Ectodermal cell (in vitro differentiated cells): ENCODE measurements at regions not wholly inside any gene's neighbourhood (a gene's known extent, or its start where the extent isn't known, plus 50 kb on each side); places are given as distances from the start of the nearest gene placed in this dataset.

Experiments used
- H3K27ac ChIP-seq: 2 replicates; pipeline ENCODE4 v1.7.0; 2013; ENCODE audit warnings: mild to moderate bottlenecking, low read depth, low read length; ENCODE audit not compliant: insufficient read depth, poor library complexity, severe bottlenecking
- H3K27me3 ChIP-seq: 2 replicates; pipeline ENCODE4 v1.7.0; 2013; ENCODE audit warnings: mild to moderate bottlenecking, low read length; ENCODE audit not compliant: insufficient read depth, control insufficient read depth, poor library complexity, severe bottlenecking
- H3K36me3 ChIP-seq: one replicate; pipeline ENCODE4 v1.7.0; 2013; ENCODE audit warnings: low read length; ENCODE audit not compliant: control insufficient read depth, insufficient read depth
- H3K4me1 ChIP-seq: one replicate; pipeline ENCODE4 v1.7.0; 2013; ENCODE audit warnings: low read length; ENCODE audit not compliant: control insufficient read depth, insufficient read depth
- H3K4me3 ChIP-seq: 2 replicates; pipeline ENCODE4 v1.7.0; 2013; ENCODE audit warnings: low read depth, low read length, control low read depth; ENCODE audit not compliant: insufficient read depth
- H3K9me3 ChIP-seq: 2 replicates; pipeline ENCODE4 v1.7.0; 2013; ENCODE audit warnings: mild to moderate bottlenecking, low read length, moderate library complexity; ENCODE audit not compliant: control insufficient read depth
- WGBS, 2 experiments: methylation state at CpG; one replicate each; pipeline ENCODE4 v1.1.7; 2013; ENCODE audit warnings: missing lambda C conversion rate in 2 of 2; 5-methylcytosine and 5-hydroxymethylcytosine counted together

GRCh38 chr14:55881577-55882241, 236.5 kb upstream of the PELI2 start:
- no peaks in the 10 kb centered on the region for H3K27me3 ChIP-seq
- H3K4me1 ChIP-seq, result no peaks in the 10 kb centered on the region
- no peaks in the 10 kb centered on the region for H3K36me3 ChIP-seq
- H3K27ac ChIP-seq, result no peak overlapping the region
- H3K9me3 ChIP-seq, result no peaks in the 10 kb centered on the region
- no peak overlapping the region for H3K4me3 ChIP-seq
- 76 to 83% methylated on average over 6 of the region's 6 CpGs for WGBS, 2 experiments

- H3K4me1 ChIP-seq, result no peaks in the 10 kb centered on the region
- no peak overlapping the region for H3K27ac ChIP-seq
- H3K27me3 ChIP-seq, result no peaks in the 10 kb centered on the region
- H3K4me3 ChIP-seq, result no peak overlapping the region
- H3K36me3 ChIP-seq, result no peaks in the 10 kb centered on the region
- 90 to 93% methylated on average over 4 of the region's 4 CpGs for WGBS, 2 experiments
- no peaks in the 10 kb centered on the region for H3K9me3 ChIP-seq
Measured at GRCh38 chr14:55884819-55885218, 233.4 kb upstream of the PELI2 start.

GRCh38 chr14:55889124-55889523, 229.1 kb upstream of the PELI2 start:
- H3K36me3 ChIP-seq, result no peaks in the 10 kb centered on the region
- no peaks in the 10 kb centered on the region for H3K4me1 ChIP-seq
- WGBS, 2 experiments, result 92 to 94% methylated on average over 6 of the region's 6 CpGs
- H3K9me3 ChIP-seq, result no peaks in the 10 kb centered on the region
- H3K27me3 ChIP-seq, result no peaks in the 10 kb centered on the region
- H3K27ac ChIP-seq, result no peak overlapping the region
- no peak overlapping the region for H3K4me3 ChIP-seq

GRCh38 chr14:55891692-55892091, 226.5 kb upstream of the PELI2 start:
- Histone ChIP-seq H3K4me3 (no peak overlapping the region), H3K4me1 (peaks cover 4% of the 10 kb centered on the region), H3K27ac (no peak overlapping the region), H3K9me3 (no peaks in the 10 kb centered on the region), H3K36me3 (no peaks in the 10 kb centered on the region), H3K27me3 (no peaks in the 10 kb centered on the region)
- 14 to 16% methylated on average over 6 of the region's 6 CpGs for WGBS, 2 experiments

- Histone ChIP-seq H3K4me3 (no peak overlapping the region), H3K4me1 (peaks cover 4% of the 10 kb centered on the region), H3K27ac (no peak overlapping the region), H3K27me3 (no peaks in the 10 kb centered on the region), H3K36me3 (no peaks in the 10 kb centered on the region), H3K9me3 (no peaks in the 10 kb centered on the region)
- WGBS, 2 experiments, result 95 to 97% methylated on average over 3 to 4 of the region's 4 CpGs
Measured at GRCh38 chr14:55892906-55893305, 225.3 kb upstream of the PELI2 start.

GRCh38 chr14:55893705-55894104, 224.5 kb upstream of the PELI2 start:
- 92% methylated on average over 5 of the region's 5 CpGs for WGBS, 2 experiments
- no peak overlapping the region for H3K27ac ChIP-seq
- H3K27me3 ChIP-seq, result no peaks in the 10 kb centered on the region
- H3K9me3 ChIP-seq, result no peaks in the 10 kb centered on the region
- no peak overlapping the region for H3K4me3 ChIP-seq
- H3K36me3 ChIP-seq, result no peaks in the 10 kb centered on the region
- peaks cover 4% of the 10 kb centered on the region for H3K4me1 ChIP-seq

GRCh38 chr14:55897031-55897430, 221.2 kb upstream of the PELI2 start:
- Histone ChIP-seq H3K27me3 (no peaks in the 10 kb centered on the region), H3K4me3 (no peak overlapping the region), H3K36me3 (no peaks in the 10 kb centered on the region), H3K27ac (no peak overlapping the region), H3K9me3 (no peaks in the 10 kb centered on the region), H3K4me1 (peaks cover 4% of the 10 kb centered on the region)
- 78 to 91% methylated on average over 1 of the region's 1 CpG for WGBS, 2 experiments

- 96 to 100% methylated on average over 1 of the region's 1 CpG for WGBS, 2 experiments
- Histone ChIP-seq H3K4me1 (peaks cover 5% of the 10 kb centered on the region), H3K9me3 (no peaks in the 10 kb centered on the region), H3K4me3 (no peak overlapping the region), H3K27ac (no peak overlapping the region), H3K27me3 (no peaks in the 10 kb centered on the region), H3K36me3 (no peaks in the 10 kb centered on the region)
Measured at GRCh38 chr14:55898938-55899337, 219.3 kb upstream of the PELI2 start.

GRCh38 chr14:55899531-55899930, 218.7 kb upstream of the PELI2 start:
- Histone ChIP-seq H3K4me1 (peaks cover 9% of the 10 kb centered on the region), H3K27ac (no peak overlapping the region), H3K4me3 (no peak overlapping the region), H3K27me3 (no peaks in the 10 kb centered on the region), H3K36me3 (no peaks in the 10 kb centered on the region), H3K9me3 (no peaks in the 10 kb centered on the region)
- 92 to 98% methylated on average over 3 to 4 of the region's 4 CpGs for WGBS, 2 experiments

GRCh38 chr14:55900749-55901148, 217.5 kb upstream of the PELI2 start:
- Histone ChIP-seq H3K27me3 (no peaks in the 10 kb centered on the region), H3K4me3 (no peak overlapping the region), H3K4me1 (peaks cover 9% of the 10 kb centered on the region), H3K9me3 (no peaks in the 10 kb centered on the region), H3K27ac (no peak overlapping the region), H3K36me3 (no peaks in the 10 kb centered on the region)
- WGBS, 2 experiments, result 89 to 92% methylated on average over 2 of the region's 2 CpGs

GRCh38 chr14:55901291-55901690, 216.9 kb upstream of the PELI2 start:
- H3K27ac ChIP-seq, result no peak overlapping the region
- H3K36me3 ChIP-seq, result no peaks in the 10 kb centered on the region
- H3K27me3 ChIP-seq, result no peaks in the 10 kb centered on the region
- peaks cover 5% of the 10 kb centered on the region for H3K4me1 ChIP-seq
- WGBS, 2 experiments, result 85 to 87% methylated on average over 3 to 5 of the region's 5 CpGs
- no peaks in the 10 kb centered on the region for H3K9me3 ChIP-seq
- no peak overlapping the region for H3K4me3 ChIP-seq
